ENCODE measurements at regions not wholly inside any gene's neighbourhood (a gene's known extent, or its start where the extent isn't known, plus 50 kb on each side); places are given as distances from the start of the nearest gene placed in this dataset.

DNA sequence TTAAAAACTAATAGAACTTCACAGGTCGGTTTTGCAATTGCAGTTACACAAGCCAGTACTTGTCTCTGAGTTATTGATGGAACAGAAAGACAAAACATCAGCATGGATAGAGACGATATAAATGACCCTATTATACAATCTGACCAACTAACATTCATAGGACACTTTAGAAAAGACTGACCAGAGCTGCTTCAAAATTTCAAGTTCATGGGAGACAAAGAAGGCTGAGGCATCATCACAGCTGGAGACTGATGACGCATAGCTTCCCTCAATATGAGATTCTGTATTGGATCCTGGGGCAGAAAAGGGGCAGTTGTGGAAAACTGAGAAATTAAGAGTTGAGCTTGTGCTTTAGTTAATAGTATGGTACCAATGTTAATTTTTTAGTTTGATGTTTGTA lies 174.0 kb downstream of the THBS2 start:
- DNase-seq, result no peak

- DNase-seq, result no peak
Measured at GRCh38 chr6:169078399-169079145, 175.1 kb downstream of the THBS2 start.

DNA sequence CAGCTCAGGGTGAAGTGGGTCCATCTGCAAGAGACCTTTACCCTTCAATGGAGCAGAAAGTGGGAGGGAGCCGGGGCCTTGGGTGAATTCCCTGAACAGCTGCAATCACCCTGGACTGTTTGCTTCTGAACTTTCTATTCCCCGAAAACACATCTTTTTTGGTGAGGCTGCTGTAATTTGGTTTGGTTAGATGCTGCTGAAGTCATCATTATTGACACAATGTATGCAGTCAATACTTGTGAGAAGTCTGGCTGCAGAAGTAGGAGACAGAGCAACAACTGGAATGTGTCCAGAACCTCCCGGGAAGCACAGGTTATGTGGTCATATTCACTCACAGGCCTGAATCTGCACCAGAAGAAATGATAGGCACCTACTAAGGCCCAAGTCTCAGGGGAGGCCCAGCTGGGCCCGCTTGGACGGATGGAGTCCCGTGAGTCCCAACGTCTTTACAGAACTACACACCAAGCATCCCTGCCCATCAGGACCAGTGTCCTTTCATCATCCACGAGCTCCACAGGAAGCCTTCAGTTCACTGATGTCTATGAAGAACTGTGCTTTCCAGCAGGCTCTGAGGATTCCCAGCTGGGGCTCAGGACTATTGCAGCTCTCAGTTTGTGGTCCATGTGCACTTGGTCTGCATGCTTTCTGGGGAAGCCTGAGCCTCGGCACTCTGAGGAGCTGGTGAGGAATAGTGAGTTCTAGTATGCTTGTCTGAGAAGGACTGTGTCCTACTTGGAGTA lies 177.6 kb downstream of the THBS2 start:
- DNase-seq, result no peak

GRCh38 chr6:169075211-169075914 lies 178.3 kb downstream of the THBS2 start:
- DNase-seq, result no peak

GRCh38 chr6:169074526-169074925 lies 179.1 kb downstream of the THBS2 start:
- no peak for DNase-seq

GRCh38 chr6:169073311-169073710 lies 180.3 kb downstream of the THBS2 start:
- DNase-seq, result no peak

- DNase-seq, result no peak
Measured at GRCh38 chr6:169072127-169073042, 181.3 kb downstream of the THBS2 start.

GRCh38 chr6:169071394-169071793 lies 182.3 kb downstream of the THBS2 start:
- no peak for DNase-seq

- no peak for DNase-seq
Measured at GRCh38 chr6:169070506-169071176, 183.0 kb downstream of the THBS2 start.

- no peak for DNase-seq
Measured at GRCh38 chr6:169069356-169069755, 184.3 kb downstream of the THBS2 start.

DNA sequence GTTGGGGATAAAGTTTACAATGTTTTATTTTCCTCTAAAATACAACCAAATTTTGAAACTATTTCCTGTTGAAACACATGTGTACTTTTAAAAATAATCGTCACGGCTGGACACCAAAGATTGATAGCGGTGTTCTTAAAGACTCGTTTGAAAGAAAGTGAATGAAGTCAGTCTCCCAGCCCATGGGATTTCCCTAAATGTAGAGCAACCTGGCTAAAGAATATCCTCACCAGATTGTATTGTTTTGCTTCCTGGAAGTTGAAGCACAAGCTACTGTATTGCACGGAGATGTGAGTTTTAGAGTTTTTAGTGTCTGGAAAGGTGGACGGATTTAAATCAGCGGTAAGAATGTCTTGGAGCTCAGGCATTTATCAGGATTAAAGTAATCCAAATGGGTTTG lies 189.5 kb downstream of the THBS2 start:
- no peak for DNase-seq

DNA sequence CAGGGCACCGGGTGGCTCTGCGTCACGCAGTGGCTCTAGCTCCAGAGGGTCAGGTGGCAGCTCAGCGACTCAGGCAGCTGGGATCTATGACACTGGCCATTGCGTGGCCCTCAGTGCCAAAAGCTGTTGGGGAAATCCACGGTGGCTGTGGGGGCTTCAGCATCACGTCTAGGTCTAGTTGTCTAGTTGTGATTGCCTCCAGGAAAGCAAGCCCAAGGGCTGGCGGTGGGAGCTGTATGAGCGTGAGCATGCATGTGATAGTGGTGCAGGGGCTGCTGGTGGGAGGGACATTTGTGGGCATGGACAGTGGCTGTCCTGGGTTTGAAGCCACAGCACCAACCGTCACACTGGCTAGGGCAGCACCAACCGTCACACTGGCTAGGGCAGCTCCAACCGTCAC lies 191.4 kb downstream of the THBS2 start:
- no peak for DNase-seq

DNA sequence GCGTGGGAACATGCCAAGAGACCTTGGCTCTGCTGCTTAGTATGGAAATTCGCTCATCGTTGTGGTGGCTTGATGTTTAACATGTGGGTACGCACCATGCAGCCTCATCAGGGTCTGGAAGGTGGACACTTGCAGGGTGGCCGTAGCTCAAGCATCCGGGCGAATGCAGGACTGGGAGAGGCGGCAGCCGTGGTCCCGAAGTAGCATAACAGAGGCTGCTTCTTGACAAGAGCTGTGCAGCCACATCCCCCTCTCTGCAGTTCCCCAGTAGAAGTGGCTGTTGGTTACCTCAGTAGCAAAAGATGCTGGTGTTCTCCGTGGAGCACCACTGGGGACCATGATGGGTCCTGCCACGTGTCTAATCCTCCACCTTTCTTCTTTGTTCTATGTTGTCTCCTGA lies 195.0 kb downstream of the THBS2 start:
- DNase-seq, result no peak

DNA sequence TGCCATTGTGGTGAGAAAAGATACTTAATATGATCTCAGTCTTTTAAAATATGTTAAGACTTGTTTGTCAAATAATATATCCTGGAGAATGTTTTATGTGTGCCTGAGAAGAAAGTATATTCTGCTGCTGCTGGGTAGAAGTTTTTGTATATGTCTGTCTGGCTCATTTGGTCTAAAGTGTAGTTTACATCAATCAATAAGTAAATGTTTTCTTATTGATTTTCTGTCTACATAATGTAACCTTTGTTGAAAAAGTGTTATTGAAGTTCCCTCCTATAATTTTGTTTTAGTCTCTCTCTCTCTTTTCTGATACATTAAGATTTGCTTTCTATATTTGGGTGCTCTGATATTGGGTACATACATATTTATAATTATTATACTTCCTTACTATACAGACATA lies 201.2 kb downstream of the THBS2 start:
- no peak for DNase-seq

DNA sequence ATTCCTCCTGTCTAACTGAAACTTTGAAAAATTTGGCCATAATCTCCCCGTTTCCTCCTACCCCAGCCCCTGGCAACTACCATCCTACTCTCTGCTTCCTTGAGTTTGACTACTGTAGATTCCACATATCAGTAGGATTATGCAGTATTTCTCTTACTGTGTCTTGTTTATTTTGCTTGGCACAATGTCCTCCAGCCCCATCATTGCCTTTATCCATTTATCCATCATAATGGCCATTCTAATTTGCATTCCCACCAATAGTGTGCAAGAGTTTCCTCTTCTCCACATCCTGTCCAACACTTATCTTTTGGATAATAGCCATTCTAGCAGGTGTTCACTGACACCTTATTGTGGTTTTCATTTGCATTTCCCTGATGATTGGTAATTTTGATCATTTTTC lies 202.3 kb downstream of the THBS2 start:
- no peak for DNase-seq

GRCh38 chr6:169048865-169049205 lies 204.8 kb downstream of the THBS2 start:
- no peak for DNase-seq

DNA sequence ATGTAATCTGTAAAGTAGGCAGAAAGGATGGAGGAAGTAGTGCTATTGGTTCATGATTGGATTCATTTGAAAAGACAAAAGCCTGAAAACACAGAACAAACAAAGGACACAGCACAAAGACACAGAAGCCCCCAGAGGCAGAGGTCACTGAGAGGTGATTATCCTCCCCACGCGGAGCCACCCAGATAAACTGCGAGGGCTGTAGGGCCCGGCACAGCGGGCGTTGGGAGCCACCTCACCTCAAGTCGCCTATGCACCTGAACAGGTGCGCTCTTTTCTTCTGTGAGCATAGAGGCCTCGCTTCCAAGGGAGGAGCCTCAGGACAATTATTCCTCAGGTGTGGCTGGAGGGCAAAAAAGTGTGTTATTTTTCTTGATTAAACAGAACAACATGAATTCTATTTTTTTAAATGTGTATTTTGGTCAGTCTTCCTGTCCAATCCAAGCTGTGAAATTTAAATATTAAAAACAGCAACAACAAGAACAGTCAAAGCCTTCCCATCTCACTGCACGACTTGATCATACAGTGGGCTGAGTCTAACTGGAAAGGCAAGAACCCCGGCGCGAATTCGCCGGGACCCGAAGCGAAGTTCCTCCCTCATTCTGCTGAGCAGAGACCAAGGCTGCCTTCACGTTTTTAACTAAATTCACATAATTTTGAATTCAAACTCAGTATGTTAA lies 205.3 kb downstream of the THBS2 start:
- no peak for DNase-seq

DNA sequence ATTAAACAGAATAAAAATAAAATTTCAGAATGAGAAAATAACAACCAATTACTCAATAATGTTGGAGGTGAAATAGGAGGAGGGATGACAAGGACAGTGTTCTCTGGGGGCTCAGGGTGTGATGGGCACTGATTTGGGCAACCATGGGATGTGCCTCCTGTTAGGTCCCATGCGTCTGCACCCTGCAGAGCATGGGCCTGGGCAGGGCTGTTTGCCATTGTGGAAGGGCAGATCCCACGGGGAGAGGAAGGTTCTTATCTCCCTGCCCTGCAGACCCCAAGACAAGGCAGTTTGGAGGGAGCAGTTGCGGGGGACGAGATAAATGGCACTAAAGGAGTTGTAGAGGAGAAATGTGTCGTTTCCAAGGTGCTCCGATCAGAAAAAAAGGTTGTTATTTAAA lies 206.3 kb downstream of the THBS2 start:
- DNase-seq, result no peak

DNA sequence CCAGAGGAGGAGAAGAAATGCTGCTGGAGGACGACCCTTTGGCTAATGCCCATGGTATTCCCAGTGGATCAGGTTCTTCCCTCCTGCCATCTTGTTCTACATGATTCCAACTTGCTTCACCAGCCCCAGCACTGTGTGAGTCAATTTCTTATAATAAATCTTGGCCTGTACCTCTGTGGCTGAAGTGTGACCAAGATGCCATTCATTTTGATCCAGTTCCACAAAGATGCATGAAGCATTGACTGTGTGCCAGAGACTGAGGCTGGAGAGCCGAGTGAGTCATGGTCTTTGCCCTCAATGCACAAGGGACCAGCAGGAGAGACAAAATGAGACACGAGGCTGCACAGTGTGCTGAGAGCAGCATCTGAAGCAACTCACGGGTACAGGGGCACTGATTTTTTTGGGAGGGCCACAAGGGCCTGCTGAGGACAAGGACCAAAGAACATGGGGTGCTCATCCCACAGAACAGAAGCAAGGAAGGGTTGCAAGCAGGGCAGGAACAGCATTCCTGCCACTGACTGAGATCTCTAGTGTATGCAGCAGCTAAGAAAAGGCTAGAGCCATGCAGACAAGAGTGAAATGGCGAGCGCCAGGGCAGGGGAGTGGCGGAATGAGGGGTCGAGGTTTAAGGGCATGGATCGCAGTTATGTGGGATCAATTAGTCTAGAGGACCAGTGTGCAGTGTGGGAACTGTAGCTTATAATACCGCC lies 207.0 kb downstream of the THBS2 start:
- DNase-seq, result no peak

- no peak for DNase-seq
Measured at GRCh38 chr6:169046021-169046420, 207.6 kb downstream of the THBS2 start.

DNA sequence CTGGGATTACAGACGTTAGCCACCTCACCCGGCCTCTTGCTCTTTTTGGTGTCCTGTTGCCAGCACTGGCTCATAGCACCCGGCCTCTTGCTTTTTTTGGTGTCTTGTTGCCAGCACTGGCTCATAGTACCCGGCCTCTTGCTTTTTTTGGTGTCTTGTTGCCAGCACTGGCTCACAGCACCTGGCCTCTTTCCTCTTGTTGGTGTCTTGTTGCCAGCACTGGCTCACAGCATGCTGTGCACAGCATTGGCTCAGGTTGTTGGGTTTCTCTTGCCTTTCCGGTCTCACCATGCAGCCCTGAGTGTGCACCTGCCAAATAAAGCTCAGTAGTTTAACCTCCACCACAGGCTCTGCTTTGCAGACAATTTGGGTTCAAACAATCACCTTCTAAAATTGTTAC lies 208.2 kb downstream of the THBS2 start:
- DNase-seq, result no peak
